Activated CD4-positive, alpha-beta T cell treated with anti-CD3 and anti-CD28 coated beads, Interleukin-2, amount 10 ng/mL, durations not matched to agents 24 days and 14 days (primary cell): ENCODE measurements at regions not wholly inside any gene's neighbourhood (a gene's known extent, or its start where the extent isn't known, plus 50 kb on each side); places are given as distances from the start of the nearest gene placed in this dataset.

ENCODE experiments used
- DNase-seq: peaks from one replicate; pipeline ENCODE4 v3.0.0; 2022
- H3K27ac Mint-ChIP-seq: one replicate; pipeline ENCODE4 v1.8.0; 2022; ENCODE audit warnings: mild to moderate bottlenecking, mixed read lengths
- H3K27me3 Mint-ChIP-seq: one replicate; pipeline ENCODE4 v1.8.0; 2022; ENCODE audit warnings: mixed read lengths
- H3K36me3 Mint-ChIP-seq: one replicate; pipeline ENCODE4 v1.8.0; 2022; ENCODE audit warnings: low read depth, mild to moderate bottlenecking, mixed read lengths
- H3K4me1 Mint-ChIP-seq: one replicate; pipeline ENCODE4 v1.8.0; 2021; ENCODE audit warnings: mixed read lengths
- H3K4me3 Mint-ChIP-seq: one replicate; pipeline ENCODE4 v1.8.0; 2022; ENCODE audit warnings: mild to moderate bottlenecking, moderate library complexity, mixed read lengths
- H3K9me3 Mint-ChIP-seq: one replicate; pipeline ENCODE4 v1.8.0; 2021; ENCODE audit warnings: mixed read lengths
- intact Hi-C: fragments of 100-400 bp; cut with micrococcal nuclease; formaldehyde crosslinking; loops from one replicate; pipeline ENCODE4 v1.15.1; 2023

GRCh38 chr12:113645603-113646002 is 173.9 kb upstream of the LHX5 start:
- H3K36me3 Mint-ChIP-seq, result no peaks in the 10 kb centered on the region
- H3K9me3 Mint-ChIP-seq, result no peaks in the 10 kb centered on the region
- peaks cover 20% of the 10 kb centered on the region for H3K27me3 Mint-ChIP-seq
- intact Hi-C loops, result no loop called here
- H3K4me3 Mint-ChIP-seq, result no peak overlapping the region
- no peak overlapping the region for H3K27ac Mint-ChIP-seq
- DNase-seq, result no peak
- H3K4me1 Mint-ChIP-seq, result no peaks in the 10 kb centered on the region

- Mint-ChIP-seq H3K4me1 (no peaks in the 10 kb centered on the region), H3K36me3 (no peaks in the 10 kb centered on the region), H3K27ac (no peak overlapping the region), H3K4me3 (no peak overlapping the region), H3K27me3 (peaks cover 18% of the 10 kb centered on the region), H3K9me3 (no peaks in the 10 kb centered on the region)
- DNase-seq, result no peak
- intact Hi-C loops, result no loop called here
These were observed 173.5 kb upstream of the LHX5 start for GRCh38 chr12:113645183-113645582.

- Mint-ChIP-seq H3K9me3 (no peaks in the 10 kb centered on the region), H3K4me3 (no peak overlapping the region), H3K27me3 (peaks cover 19% of the 10 kb centered on the region), H3K4me1 (no peaks in the 10 kb centered on the region), H3K36me3 (no peaks in the 10 kb centered on the region), H3K27ac (no peak overlapping the region)
- no peak for DNase-seq
- intact Hi-C loops, result no loop called here
These were observed 171.7 kb upstream of the LHX5 start for GRCh38 chr12:113643177-113643974.

- Mint-ChIP-seq H3K27me3 (peaks cover 15% of the 10 kb centered on the region), H3K9me3 (no peaks in the 10 kb centered on the region), H3K36me3 (no peaks in the 10 kb centered on the region), H3K4me1 (no peaks in the 10 kb centered on the region), H3K27ac (no peak overlapping the region), H3K4me3 (no peak overlapping the region)
- DNase-seq, result no peak
- intact Hi-C loops, result no loop called here
These were observed 171.0 kb upstream of the LHX5 start for GRCh38 chr12:113642672-113643071.

GRCh38 chr12:113642216-113642615 is 170.5 kb upstream of the LHX5 start:
- Mint-ChIP-seq H3K4me1 (no peaks in the 10 kb centered on the region), H3K27ac (no peak overlapping the region), H3K27me3 (peaks cover 17% of the 10 kb centered on the region), H3K9me3 (no peaks in the 10 kb centered on the region), H3K4me3 (no peak overlapping the region), H3K36me3 (no peaks in the 10 kb centered on the region)
- intact Hi-C loops, result no loop called here
- DNase-seq, result no peak

- Mint-ChIP-seq H3K4me3 (no peak overlapping the region), H3K9me3 (no peaks in the 10 kb centered on the region), H3K4me1 (no peaks in the 10 kb centered on the region), H3K27me3 (peaks cover 17% of the 10 kb centered on the region), H3K27ac (no peak overlapping the region), H3K36me3 (no peaks in the 10 kb centered on the region)
- intact Hi-C loops, result no loop called here
- DNase-seq, result no peak
These were observed 169.9 kb upstream of the LHX5 start for GRCh38 chr12:113641426-113642030.

- intact Hi-C loops, result no loop called here
- H3K27me3 Mint-ChIP-seq, result peaks cover 19% of the 10 kb centered on the region
- H3K27ac Mint-ChIP-seq, result no peak overlapping the region
- no peaks in the 10 kb centered on the region for H3K9me3 Mint-ChIP-seq
- DNase-seq, result no peak
- no peak overlapping the region for H3K4me3 Mint-ChIP-seq
- H3K4me1 Mint-ChIP-seq, result no peaks in the 10 kb centered on the region
- no peaks in the 10 kb centered on the region for H3K36me3 Mint-ChIP-seq
These were observed 169.2 kb upstream of the LHX5 start for GRCh38 chr12:113640837-113641236.

- DNase-seq, result no peak
- Mint-ChIP-seq H3K27me3 (peaks cover 17% of the 10 kb centered on the region), H3K4me1 (no peaks in the 10 kb centered on the region), H3K9me3 (no peaks in the 10 kb centered on the region), H3K27ac (no peak overlapping the region), H3K4me3 (no peak overlapping the region), H3K36me3 (no peaks in the 10 kb centered on the region)
- intact Hi-C loops, result no loop called here
These were observed 167.8 kb upstream of the LHX5 start for GRCh38 chr12:113639474-113639873.

- Mint-ChIP-seq H3K27me3 (peaks cover 17% of the 10 kb centered on the region), H3K27ac (no peak overlapping the region), H3K36me3 (no peaks in the 10 kb centered on the region), H3K4me3 (no peak overlapping the region), H3K9me3 (no peaks in the 10 kb centered on the region), H3K4me1 (no peaks in the 10 kb centered on the region)
- DNase-seq, result no peak
- intact Hi-C loops, result no loop called here
These were observed 166.7 kb upstream of the LHX5 start for GRCh38 chr12:113638460-113638775.

- Mint-ChIP-seq H3K36me3 (no peaks in the 10 kb centered on the region), H3K4me1 (no peaks in the 10 kb centered on the region), H3K27ac (no peak overlapping the region), H3K27me3 (peaks cover 15% of the 10 kb centered on the region), H3K4me3 (no peak overlapping the region), H3K9me3 (no peaks in the 10 kb centered on the region)
- intact Hi-C loops, result no loop called here
- DNase-seq, result no peak
These were observed 163.3 kb upstream of the LHX5 start for GRCh38 chr12:113634982-113635381.

- no peaks in the 10 kb centered on the region for H3K36me3 Mint-ChIP-seq
- H3K27ac Mint-ChIP-seq, result no peak overlapping the region
- intact Hi-C loops, result no loop called here
- H3K27me3 Mint-ChIP-seq, result peaks cover 15% of the 10 kb centered on the region
- no peaks in the 10 kb centered on the region for H3K9me3 Mint-ChIP-seq
- no peak overlapping the region for H3K4me3 Mint-ChIP-seq
- no peak for DNase-seq
- no peaks in the 10 kb centered on the region for H3K4me1 Mint-ChIP-seq
These were observed 162.8 kb upstream of the LHX5 start for GRCh38 chr12:113634474-113634873.

- H3K27ac Mint-ChIP-seq, result no peak overlapping the region
- no peak for DNase-seq
- H3K9me3 Mint-ChIP-seq, result no peaks in the 10 kb centered on the region
- H3K4me1 Mint-ChIP-seq, result no peaks in the 10 kb centered on the region
- no peaks in the 10 kb centered on the region for H3K36me3 Mint-ChIP-seq
- no peak overlapping the region for H3K4me3 Mint-ChIP-seq
- H3K27me3 Mint-ChIP-seq, result peaks cover 9% of the 10 kb centered on the region
- intact Hi-C loops, result no loop called here
These were observed 162.1 kb upstream of the LHX5 start for GRCh38 chr12:113633678-113634332.

GRCh38 chr12:113630625-113631024 is 159.0 kb upstream of the LHX5 start:
- DNase-seq, result no peak
- Mint-ChIP-seq H3K4me3 (no peak overlapping the region), H3K27ac (no peak overlapping the region), H3K27me3 (no peaks in the 10 kb centered on the region), H3K9me3 (peaks cover 2% of the 10 kb centered on the region), H3K36me3 (no peaks in the 10 kb centered on the region), H3K4me1 (no peaks in the 10 kb centered on the region)
- intact Hi-C loops, result no loop called here

- no peaks in the 10 kb centered on the region for H3K27me3 Mint-ChIP-seq
- H3K4me3 Mint-ChIP-seq, result no peak overlapping the region
- H3K36me3 Mint-ChIP-seq, result no peaks in the 10 kb centered on the region
- intact Hi-C loops, result no loop called here
- H3K4me1 Mint-ChIP-seq, result no peaks in the 10 kb centered on the region
- no peak for DNase-seq
- H3K27ac Mint-ChIP-seq, result no peak overlapping the region
- peaks cover 6% of the 10 kb centered on the region for H3K9me3 Mint-ChIP-seq
These were observed 153.8 kb upstream of the LHX5 start for GRCh38 chr12:113625499-113625898.
